Stomach (tissue), 8 donors: ENCODE measurements at regions not wholly inside any gene's neighbourhood (a gene's known extent, or its start where the extent isn't known, plus 50 kb on each side); places are given as distances from the start of the nearest gene placed in this dataset.
A peak's percentile ranks its signal among the peaks of the same experiment; 100 is the strongest.
"Not testable (repeated sequence)": the region's sequence is repeated elsewhere in the genome, so short reads cannot be mapped to it uniquely, and the experiment has no call there.

Experiments
- DNase-seq, 2 donors: peaks; one replicate each; pipeline versions ENCODE4 v3.0.0 to v3.0.0-alpha.2; 2013 to 2019
- H3K27ac ChIP-seq, 5 donors: fragments of 200-600 bp in 4 of 5; sonication (generic) in 4 of 5; one replicate each; pipeline ENCODE4 v1.5.1; 2013 to 2019; ENCODE audit warnings: mild to moderate bottlenecking in 1 of 5, moderate library complexity in 1 of 5
- H3K27me3 ChIP-seq, 3 donors: fragments of 200-600 bp; sonication (generic); one replicate each; pipeline ENCODE4 v1.5.1; 2017 to 2019; ENCODE audit warnings: mixed run types in 1 of 3
- H3K36me3 ChIP-seq, 4 donors: fragments of 200-600 bp; sonication (generic); 1 replicate in 3 of 4; 2 replicates in 1 of 4; pipeline ENCODE4 v1.5.1; 2016 to 2019
- H3K4me1 ChIP-seq, 4 donors: fragments of 200-600 bp; sonication (generic); one replicate each; pipeline ENCODE4 v1.5.1; 2016 to 2019
- H3K4me3 ChIP-seq, 4 donors: fragments of 200-600 bp; sonication (generic) in 3 of 4; one replicate each; pipeline ENCODE4 v1.5.1; 2016 to 2019; ENCODE audit warnings: mild to moderate bottlenecking in 1 of 4
- H3K9me3 ChIP-seq, 4 donors: fragments of 200-600 bp; sonication (generic); one replicate each; pipeline ENCODE4 v1.5.1; 2016 to 2019
- CTCF ChIP-seq, 7 experiments: fragments of 450-650 bp in 4 of 7; fragments of 200-600 bp in 3 of 7; sonication (generic) in 3 of 7; IDR thresholded peaks; one replicate each; pipeline ENCODE4 v1.5.1; 2016 to 2019; ENCODE audit warnings: antibody characterized with exemption in 7 of 7, control low read depth in 2 of 7, mild to moderate bottlenecking in 1 of 7
- EP300 ChIP-seq: sonication (generic); formaldehyde crosslinking; IDR thresholded peaks from one replicate; pipeline ENCODE4 v1.6.1; 2017; ENCODE audit warnings: antibody characterized with exemption
- POLR2A ChIP-seq, 4 donors: fragments of 450-650 bp; IDR thresholded peaks; one replicate each; pipeline ENCODE4 v1.6.1; 2016; ENCODE audit warnings: antibody characterized with exemption in 4 of 4, control low read depth in 2 of 4, mild to moderate bottlenecking in 1 of 4, moderate library complexity in 1 of 4
- POLR2AphosphoS5 ChIP-seq, 3 donors: sonication (generic); formaldehyde crosslinking; IDR thresholded peaks; one replicate each; pipeline ENCODE4 v1.6.1; 2016; ENCODE audit warnings: antibody characterized with exemption in 3 of 3
- WGBS, 5 donors: extraction: QIAGEN DNeasy Blood & Tissue Kit in 3 of 5; methylation state at CpG; one replicate each; pipeline versions ENCODE4 v1.1.5 to v1.1.7; 2013 to 2018; 5-methylcytosine and 5-hydroxymethylcytosine counted together
- intact Hi-C: fragments of 100-400 bp; cut with DNase I; formaldehyde crosslinking; loops from one replicate; pipeline ENCODE4 v1.15.1; 2023; ENCODE audit warnings: low total_unique reads
- donor health status: healthy with polysubstance abuse.
- donor health status: Bipolar disorder and iron deficiency.
- donor health status: healthy.

DNA sequence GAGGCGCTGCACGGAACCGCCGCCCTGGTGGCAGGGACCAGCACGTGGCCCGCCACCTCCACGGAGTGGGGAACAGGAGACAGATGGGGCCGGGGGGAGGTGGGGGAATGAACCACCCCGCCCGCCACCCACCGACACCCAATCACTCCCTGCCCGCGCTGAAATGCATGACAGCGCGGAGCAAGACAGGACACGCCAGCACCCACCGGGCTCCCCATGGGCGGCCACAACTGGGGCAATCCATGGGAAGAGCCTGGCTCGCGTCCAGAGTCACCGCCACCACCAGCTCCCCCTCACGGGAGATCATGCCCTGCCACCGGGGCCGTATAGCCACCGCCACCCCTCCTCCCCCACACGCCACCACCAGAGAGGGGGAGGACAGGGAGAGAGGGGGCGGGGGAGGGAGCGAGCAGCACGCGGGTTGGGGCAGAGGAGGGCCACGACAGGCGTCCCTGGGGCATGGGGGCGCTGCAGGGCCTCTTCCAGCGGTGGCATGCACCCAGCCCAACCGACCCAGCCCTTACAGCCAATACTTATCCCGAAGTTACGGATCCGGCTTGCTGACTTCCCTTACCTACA is 744.3 kb upstream of the DEFB115 start:
- intact Hi-C loops: no loop called here
- H3K4me1 ChIP-seq: no peaks in the 10 kb centered on the region
- 82 to 90% (median 87%) methylated on average over 22 to 38 of the region's 38 CpGs for WGBS, 5 donors

GRCh38 chr20:30515915-30516314 is 741.5 kb upstream of the DEFB115 start:
- peaks cover 0 to 54% (median 32%) of the 10 kb centered on the region in 4 donors for H3K9me3 ChIP-seq
- peaks cover 0 to 14% (median 0%) of the 10 kb centered on the region in 3 donors for H3K27me3 ChIP-seq
- H3K4me1 ChIP-seq, H3K4me3 ChIP-seq, DNase-seq, H3K36me3 ChIP-seq, H3K27ac ChIP-seq, intact Hi-C loops: not testable (repeated sequence)
- 89 to 95% (median 92%) methylated on average over 13 of the region's 13 CpGs for WGBS, 5 donors

More for the DNA sequence above, 744.3 kb upstream of the DEFB115 start:
- Histone ChIP-seq H3K9me3 (peaks cover 0 to 46% (median 26%) of the 10 kb centered on the region in 4 donors), H3K27ac (no peak overlapping the region), H3K36me3 (no peaks in the 10 kb centered on the region), H3K4me3 (no peak overlapping the region), H3K27me3 (peaks cover 0 to 3% (median 0%) of the 10 kb centered on the region in 3 donors)
- no peak for DNase-seq
- TF ChIP-seq POLR2A (IDR thresholded peaks at IDR 0.05) (no peak), POLR2AphosphoS5 (IDR thresholded peaks at IDR 0.05) (no peak), CTCF (IDR thresholded peaks at IDR 0.05) (no peak), EP300 (no peak)

- peaks cover 0 to 14% (median 0%) of the 10 kb centered on the region in 3 donors for H3K27me3 ChIP-seq
- DNase-seq, H3K36me3 ChIP-seq, H3K4me3 ChIP-seq, intact Hi-C loops, H3K4me1 ChIP-seq, H3K27ac ChIP-seq: not testable (repeated sequence)
- H3K9me3 ChIP-seq: peaks cover 0 to 24% (median 8%) of the 10 kb centered on the region in 4 donors
- WGBS, 5 donors: 81 to 93% (median 87%) methylated on average over 10 of the region's 10 CpGs
Measured at GRCh38 chr20:30518906-30519305, 738.6 kb upstream of the DEFB115 start.

- DNase-seq, intact Hi-C loops, H3K4me3 ChIP-seq, H3K27ac ChIP-seq, H3K36me3 ChIP-seq, H3K4me1 ChIP-seq: not testable (repeated sequence)
- Histone ChIP-seq H3K27me3 (peaks cover 0 to 14% (median 0%) of the 10 kb centered on the region in 3 donors), H3K9me3 (peaks cover 0 to 16% (median 5%) of the 10 kb centered on the region in 4 donors)
- WGBS, 5 donors: 77 to 88% (median 86%) methylated on average over 15 of the region's 15 CpGs
Measured at GRCh38 chr20:30521686-30522415, 735.6 kb upstream of the DEFB115 start.

- H3K4me3 ChIP-seq, H3K36me3 ChIP-seq, H3K27ac ChIP-seq, DNase-seq, intact Hi-C loops, H3K4me1 ChIP-seq: not testable (repeated sequence)
- H3K27me3 ChIP-seq: peaks cover 0 to 14% (median 0%) of the 10 kb centered on the region in 3 donors
- WGBS, 5 donors: 82 to 90% (median 86%) methylated on average over 4 of the region's 4 CpGs
- H3K9me3 ChIP-seq: peaks cover 0 to 12% (median 5%) of the 10 kb centered on the region in 4 donors
Measured at GRCh38 chr20:30524155-30524554, 733.3 kb upstream of the DEFB115 start.

DNA sequence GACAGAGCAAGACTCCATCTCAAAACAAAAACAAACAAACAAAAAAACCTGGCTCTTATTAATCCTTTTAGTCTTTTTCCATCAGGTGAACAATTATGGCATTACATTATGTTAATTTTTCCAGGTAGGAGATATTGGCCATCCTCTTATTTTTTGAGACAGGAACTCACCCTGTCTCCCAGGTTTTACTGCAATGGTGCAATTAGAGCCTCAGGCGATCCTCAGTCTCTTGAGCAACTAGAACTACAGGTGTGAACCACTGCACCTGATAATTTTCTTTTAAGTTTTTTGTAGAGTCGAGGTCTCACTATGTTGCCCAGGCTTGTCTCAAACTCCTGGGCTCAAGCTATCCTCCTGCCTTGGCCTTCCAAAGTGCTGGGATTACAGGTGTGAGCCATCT is 732.7 kb upstream of the DEFB115 start:
- H3K9me3 ChIP-seq, H3K4me3 ChIP-seq, H3K4me1 ChIP-seq, DNase-seq, H3K27ac ChIP-seq, intact Hi-C loops, H3K36me3 ChIP-seq: not testable (repeated sequence)
- peaks cover 0 to 10% (median 0%) of the 10 kb centered on the region in 3 donors for H3K27me3 ChIP-seq
- WGBS, 5 donors: 43 to 72% (median 66%) methylated on average over 1 to 2 of the region's 2 CpGs

- intact Hi-C loops, H3K36me3 ChIP-seq, DNase-seq, H3K27me3 ChIP-seq, H3K4me1 ChIP-seq, H3K4me3 ChIP-seq, H3K27ac ChIP-seq: not testable (repeated sequence)
- H3K9me3 ChIP-seq: peaks cover 0 to 16% (median 0%) of the 10 kb centered on the region in 4 donors
Measured at GRCh38 chr20:30533653-30534052, 723.8 kb upstream of the DEFB115 start.

GRCh38 chr20:30537459-30537858 is 720.0 kb upstream of the DEFB115 start:
- H3K36me3 ChIP-seq, intact Hi-C loops, H3K27ac ChIP-seq, H3K4me1 ChIP-seq, H3K27me3 ChIP-seq: not testable (repeated sequence)
- 14 to 37% (median 25%) methylated on average over 20 of the region's 20 CpGs for WGBS, 5 donors
- DNase-seq: peak in 1 of 2 donors; percentile 24
- H3K4me3 ChIP-seq: peak overlapping the region in 1 of 4 donors; percentile 17
- H3K9me3 ChIP-seq: peaks cover 0 to 18% (median 0%) of the 10 kb centered on the region in 4 donors

DNA sequence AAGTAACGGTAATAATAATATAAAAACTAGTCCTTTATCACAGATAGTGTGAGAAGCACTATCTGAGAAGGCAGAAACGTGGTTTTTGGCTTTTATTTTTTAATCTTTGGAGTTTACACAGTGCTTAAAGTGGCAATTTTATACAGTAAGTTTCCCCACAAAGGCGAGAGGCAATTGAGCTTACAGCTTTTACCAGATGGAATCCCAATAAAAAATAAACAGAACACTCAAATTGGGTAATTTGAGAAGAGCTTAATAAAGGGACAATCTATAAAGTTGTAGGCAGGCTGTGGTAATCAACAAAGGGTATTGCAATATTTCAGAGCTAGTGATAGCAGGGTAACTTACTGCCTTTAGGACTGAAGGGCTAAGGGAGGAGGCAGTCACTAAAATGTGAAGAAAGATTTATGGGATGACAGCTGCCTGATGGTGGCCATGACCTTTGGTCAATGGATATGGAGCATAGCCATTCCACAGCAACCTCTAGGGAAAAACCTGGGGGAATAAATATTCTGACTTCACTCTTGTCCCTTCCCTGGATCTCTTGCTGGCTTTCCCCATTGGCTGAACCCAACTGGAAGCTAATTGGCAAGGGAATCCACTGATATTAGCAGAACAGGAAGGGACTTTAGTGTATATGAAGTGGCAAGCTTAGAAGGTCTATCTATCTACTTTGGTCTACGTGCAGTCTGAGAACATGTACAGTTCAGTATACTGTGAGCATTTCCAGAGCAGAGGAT is 717.0 kb upstream of the DEFB115 start:
- H3K4me1 ChIP-seq, intact Hi-C loops, H3K36me3 ChIP-seq, H3K27ac ChIP-seq, DNase-seq, H3K27me3 ChIP-seq, H3K4me3 ChIP-seq: not testable (repeated sequence)
- 46 to 67% (median 55%) methylated on average over 3 to 4 of the region's 4 CpGs for WGBS, 5 donors
- peaks cover 0 to 12% (median 0%) of the 10 kb centered on the region in 4 donors for H3K9me3 ChIP-seq

- H3K4me3 ChIP-seq, DNase-seq, H3K4me1 ChIP-seq, H3K36me3 ChIP-seq, intact Hi-C loops, H3K27me3 ChIP-seq, H3K27ac ChIP-seq, H3K9me3 ChIP-seq: not testable (repeated sequence)
- WGBS, 5 donors: 56 to 64% (median 61%) methylated on average over 3 to 4 of the region's 4 CpGs
Measured at GRCh38 chr20:30551236-30551635, 706.2 kb upstream of the DEFB115 start.
